ENCODE measurements at regions not wholly inside any gene's neighbourhood (a gene's known extent, or its start where the extent isn't known, plus 50 kb on each side); places are given as distances from the start of the nearest gene placed in this dataset.
"Not testable (repeated sequence)": the region's sequence is repeated elsewhere in the genome, so short reads cannot be mapped to it uniquely, and the experiment has no call there.

DNA sequence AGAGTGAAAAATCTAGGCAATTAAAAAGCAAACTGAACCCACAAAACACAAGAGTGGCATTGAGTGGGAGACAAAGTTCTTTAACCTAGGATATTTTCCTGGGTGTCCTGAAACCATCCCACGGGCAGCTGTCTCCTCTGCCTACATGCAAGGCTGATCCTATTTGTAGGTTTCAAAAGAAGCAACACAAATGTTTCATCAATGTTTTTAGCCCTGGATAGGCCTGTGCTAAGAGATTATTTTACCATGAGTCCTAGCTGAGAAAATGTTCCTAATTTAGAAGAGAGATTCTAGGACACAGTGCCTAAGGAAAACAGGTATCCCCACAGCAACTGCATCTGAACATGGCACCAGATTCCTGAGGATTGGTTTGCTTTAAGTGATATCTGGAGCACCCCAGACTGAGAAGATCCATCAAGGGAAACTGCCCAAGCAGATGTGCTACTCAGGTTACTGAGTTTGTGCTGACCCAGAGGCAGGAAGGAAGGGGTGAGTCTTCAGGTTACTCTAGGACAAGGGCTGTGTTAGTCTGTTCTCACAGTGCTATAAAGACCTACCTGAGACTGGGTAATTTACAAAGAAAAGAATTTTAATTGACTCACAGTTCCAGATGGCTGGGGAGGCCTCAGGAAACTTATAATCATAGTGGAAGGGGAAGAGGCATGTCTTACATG lies 111.6 kb upstream of the UST start:
- H3K79me2 ChIP-seq (ENCODE audit: insufficient read depth, low read length), result no peaks in the 10 kb centered on the region
- no peak for DNase-seq
- no peak overlapping the region for H3K9ac ChIP-seq (ENCODE audit: low read depth, low read length)
- H3K27ac ChIP-seq (ENCODE audit: low read length), result no peak overlapping the region
- TF ChIP-seq EZH2 (IDR thresholded peaks at IDR 0.05; ENCODE audit: borderline replicate concordance, low read depth, low read length, severe bottlenecking), result no peak
- TF ChIP-seq, protein P1, sequence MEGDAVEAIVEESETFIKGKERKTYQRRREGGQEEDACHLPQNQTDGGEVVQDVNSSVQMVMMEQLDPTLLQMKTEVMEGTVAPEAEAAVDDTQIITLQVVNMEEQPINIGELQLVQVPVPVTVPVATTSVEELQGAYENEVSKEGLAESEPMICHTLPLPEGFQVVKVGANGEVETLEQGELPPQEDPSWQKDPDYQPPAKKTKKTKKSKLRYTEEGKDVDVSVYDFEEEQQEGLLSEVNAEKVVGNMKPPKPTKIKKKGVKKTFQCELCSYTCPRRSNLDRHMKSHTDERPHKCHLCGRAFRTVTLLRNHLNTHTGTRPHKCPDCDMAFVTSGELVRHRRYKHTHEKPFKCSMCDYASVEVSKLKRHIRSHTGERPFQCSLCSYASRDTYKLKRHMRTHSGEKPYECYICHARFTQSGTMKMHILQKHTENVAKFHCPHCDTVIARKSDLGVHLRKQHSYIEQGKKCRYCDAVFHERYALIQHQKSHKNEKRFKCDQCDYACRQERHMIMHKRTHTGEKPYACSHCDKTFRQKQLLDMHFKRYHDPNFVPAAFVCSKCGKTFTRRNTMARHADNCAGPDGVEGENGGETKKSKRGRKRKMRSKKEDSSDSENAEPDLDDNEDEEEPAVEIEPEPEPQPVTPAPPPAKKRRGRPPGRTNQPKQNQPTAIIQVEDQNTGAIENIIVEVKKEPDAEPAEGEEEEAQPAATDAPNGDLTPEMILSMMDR (IDR thresholded peaks at IDR 0.05; ENCODE audit: borderline replicate concordance, extremely low read depth, low read length, poor library complexity, severe bottlenecking), result no peak
- H3K4me1 ChIP-seq (ENCODE audit: insufficient read depth, low read length), result peaks cover 10% of the 10 kb centered on the region
- H3K27me3 ChIP-seq (ENCODE audit: insufficient read depth, low read length, poor library complexity), result no peaks in the 10 kb centered on the region
- H3K9me3 ChIP-seq (ENCODE audit: insufficient read depth, low read length, severe bottlenecking), result no peaks in the 10 kb centered on the region
- no peak overlapping the region for H2AFZ ChIP-seq (ENCODE audit: low read depth, low read length)
- H3K36me3 ChIP-seq (ENCODE audit: insufficient read depth, low read length), result no peaks in the 10 kb centered on the region
- no peak for ATAC-seq (ENCODE audit: insufficient read depth, low read depth)
- H4K20me1 ChIP-seq (ENCODE audit: insufficient read depth, low read length), result no peaks in the 10 kb centered on the region
- H3K4me3 ChIP-seq (ENCODE audit: low read depth in 1 of 2, low read length in 2 of 2), result no peak overlapping the region
- H3K4me2 ChIP-seq (ENCODE audit: insufficient read depth, low read length), result no peak overlapping the region

DNA sequence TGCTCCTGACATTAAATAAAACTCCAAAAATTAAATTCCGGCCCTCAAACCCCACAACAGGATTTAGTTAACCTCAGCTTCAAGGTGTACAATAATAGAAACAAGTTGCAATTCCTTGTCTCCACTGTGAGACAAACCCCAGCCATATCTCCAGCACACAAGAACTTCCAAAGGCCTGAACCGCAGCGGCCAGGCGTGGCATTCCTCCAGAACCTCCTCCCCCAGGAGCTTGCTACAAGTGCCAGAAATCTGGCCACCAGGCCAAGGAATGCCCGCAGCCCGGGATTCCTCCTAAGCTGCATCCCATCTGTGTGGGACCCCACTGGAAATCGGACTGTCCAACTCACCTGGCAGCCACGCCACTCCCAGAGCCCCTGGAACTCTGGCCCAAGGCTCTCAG lies 105.0 kb upstream of the UST start:
- not testable (repeated sequence) for DNase-seq; H3K79me2 ChIP-seq (ENCODE audit: insufficient read depth, low read length); H3K36me3 ChIP-seq (ENCODE audit: insufficient read depth, low read length); H2AFZ ChIP-seq (ENCODE audit: low read depth, low read length); H3K4me2 ChIP-seq (ENCODE audit: insufficient read depth, low read length); H3K4me3 ChIP-seq (ENCODE audit: low read depth in 1 of 2, low read length in 2 of 2); H4K20me1 ChIP-seq (ENCODE audit: insufficient read depth, low read length); H3K27ac ChIP-seq (ENCODE audit: low read length); H3K9ac ChIP-seq (ENCODE audit: low read depth, low read length); H3K9me3 ChIP-seq (ENCODE audit: insufficient read depth, low read length, severe bottlenecking); H3K27me3 ChIP-seq (ENCODE audit: insufficient read depth, low read length, poor library complexity); ATAC-seq (ENCODE audit: insufficient read depth, low read depth)
- peaks cover 10% of the 10 kb centered on the region for H3K4me1 ChIP-seq (ENCODE audit: insufficient read depth, low read length)

DNA sequence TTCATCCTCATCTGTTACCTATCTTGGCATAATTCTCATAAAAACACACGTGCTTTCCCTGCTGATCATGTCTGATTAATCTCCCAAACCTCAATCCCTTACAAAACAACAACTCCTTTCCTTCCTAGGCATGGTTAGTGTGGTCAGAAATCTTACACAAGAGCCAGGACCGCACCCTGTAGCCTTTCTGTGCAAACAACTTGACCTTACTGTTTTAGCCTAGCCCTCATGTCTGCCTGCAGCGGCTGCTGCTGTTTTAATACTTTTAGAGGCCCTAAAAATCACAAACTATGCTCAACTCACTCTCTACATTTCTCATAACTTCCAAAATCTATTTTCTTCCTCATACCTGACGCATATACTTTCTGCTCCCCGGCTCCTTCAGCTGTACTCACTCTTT lies 103.6 kb upstream of the UST start:
- not testable (repeated sequence) for H3K27ac ChIP-seq (ENCODE audit: low read length); H2AFZ ChIP-seq (ENCODE audit: low read depth, low read length); H3K4me2 ChIP-seq (ENCODE audit: insufficient read depth, low read length); ATAC-seq (ENCODE audit: insufficient read depth, low read depth); H3K4me3 ChIP-seq (ENCODE audit: low read depth in 1 of 2, low read length in 2 of 2); H3K27me3 ChIP-seq (ENCODE audit: insufficient read depth, low read length, poor library complexity); H3K9me3 ChIP-seq (ENCODE audit: insufficient read depth, low read length, severe bottlenecking); H4K20me1 ChIP-seq (ENCODE audit: insufficient read depth, low read length); H3K36me3 ChIP-seq (ENCODE audit: insufficient read depth, low read length); DNase-seq; H3K4me1 ChIP-seq (ENCODE audit: insufficient read depth, low read length); H3K79me2 ChIP-seq (ENCODE audit: insufficient read depth, low read length); H3K9ac ChIP-seq (ENCODE audit: low read depth, low read length)

DNA sequence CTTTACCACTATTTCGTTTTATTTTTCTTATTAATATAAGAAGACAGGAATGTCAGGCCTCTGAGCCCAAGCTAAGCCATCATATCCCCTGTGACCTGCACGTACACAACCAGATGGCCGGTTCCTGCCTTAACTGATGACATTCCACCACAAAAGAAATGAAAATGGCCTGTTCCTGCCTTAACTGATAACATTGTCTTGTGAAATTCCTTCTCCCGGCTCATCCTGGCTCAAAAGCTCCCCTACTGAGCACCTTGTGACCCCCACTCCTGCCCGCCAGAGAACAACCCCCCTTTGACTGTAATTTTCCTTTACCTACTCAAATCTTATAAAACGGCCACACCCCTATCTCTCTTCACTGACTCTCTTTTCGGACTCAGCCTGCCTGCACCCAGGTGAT lies 101.8 kb upstream of the UST start:
- not testable (repeated sequence) for DNase-seq; H3K9ac ChIP-seq (ENCODE audit: low read depth, low read length); H3K4me1 ChIP-seq (ENCODE audit: insufficient read depth, low read length); H3K4me2 ChIP-seq (ENCODE audit: insufficient read depth, low read length); H3K27me3 ChIP-seq (ENCODE audit: insufficient read depth, low read length, poor library complexity); H3K79me2 ChIP-seq (ENCODE audit: insufficient read depth, low read length); H3K9me3 ChIP-seq (ENCODE audit: insufficient read depth, low read length, severe bottlenecking); ATAC-seq (ENCODE audit: insufficient read depth, low read depth); H3K36me3 ChIP-seq (ENCODE audit: insufficient read depth, low read length); H3K4me3 ChIP-seq (ENCODE audit: low read depth in 1 of 2, low read length in 2 of 2); H2AFZ ChIP-seq (ENCODE audit: low read depth, low read length); H4K20me1 ChIP-seq (ENCODE audit: insufficient read depth, low read length); H3K27ac ChIP-seq (ENCODE audit: low read length)

DNA sequence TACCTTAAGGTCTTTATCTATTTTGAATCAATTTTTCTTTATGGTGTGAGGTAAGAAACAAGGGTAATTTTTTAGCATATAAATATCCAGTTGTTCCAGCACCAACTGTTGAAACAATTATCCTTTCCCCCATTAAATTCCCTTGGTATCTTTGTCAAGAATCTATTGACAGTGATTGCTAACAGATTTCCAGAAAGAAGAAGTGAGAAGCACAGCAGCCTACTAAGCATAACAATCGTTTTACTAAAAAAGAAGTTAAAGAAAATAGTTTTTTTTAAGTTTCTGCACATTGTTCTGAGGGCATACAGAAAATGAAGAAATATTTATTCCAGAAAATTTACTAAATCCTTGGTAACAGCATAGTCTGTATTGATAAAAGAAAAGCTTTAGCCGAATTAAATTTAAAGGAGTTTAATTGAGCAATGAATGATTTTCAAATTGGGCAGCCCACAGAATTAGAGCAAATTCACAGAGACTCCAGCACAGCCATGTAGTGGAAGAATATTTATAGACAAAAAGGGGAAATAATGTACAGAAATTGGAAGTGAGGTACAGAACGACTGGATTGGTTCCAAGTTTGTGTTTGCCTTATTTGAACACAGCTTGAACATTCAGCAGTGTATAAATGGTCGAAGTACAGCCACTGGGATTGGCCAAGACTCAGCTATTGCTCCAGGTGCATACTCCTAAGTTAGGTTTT lies 97.9 kb upstream of the UST start:
- no peak overlapping the region for H3K9ac ChIP-seq (ENCODE audit: low read depth, low read length)
- no peak overlapping the region for H3K4me3 ChIP-seq (ENCODE audit: low read depth in 1 of 2, low read length in 2 of 2)
- H2AFZ ChIP-seq (ENCODE audit: low read depth, low read length), result no peak overlapping the region
- no peak for DNase-seq
- H3K9me3 ChIP-seq (ENCODE audit: insufficient read depth, low read length, severe bottlenecking), result peaks cover 27% of the 10 kb centered on the region
- H3K4me1 ChIP-seq (ENCODE audit: insufficient read depth, low read length), result no peaks in the 10 kb centered on the region
- H3K27ac ChIP-seq (ENCODE audit: low read length), result no peak overlapping the region
- H3K4me2 ChIP-seq (ENCODE audit: insufficient read depth, low read length), result no peak overlapping the region
- H3K27me3 ChIP-seq (ENCODE audit: insufficient read depth, low read length, poor library complexity), result no peaks in the 10 kb centered on the region
- no peak for ATAC-seq (ENCODE audit: insufficient read depth, low read depth)
- H4K20me1 ChIP-seq (ENCODE audit: insufficient read depth, low read length), result no peaks in the 10 kb centered on the region
- no peaks in the 10 kb centered on the region for H3K79me2 ChIP-seq (ENCODE audit: insufficient read depth, low read length)
- H3K36me3 ChIP-seq (ENCODE audit: insufficient read depth, low read length), result no peaks in the 10 kb centered on the region
- TF ChIP-seq EZH2 (IDR thresholded peaks at IDR 0.05; ENCODE audit: borderline replicate concordance, low read depth, low read length, severe bottlenecking), result no peak
